ENCODE measurements at regions not wholly inside any gene's neighbourhood (a gene's known extent, or its start where the extent isn't known, plus 50 kb on each side); places are given as distances from the start of the nearest gene placed in this dataset.

GRCh38 chr16:65763640-65764305, 602.7 kb upstream of the CDH5 start:
- no peak for DNase-seq (ENCODE audit: low read depth in 2 of 2)
- no peak overlapping the region for H3K4me3 ChIP-seq (replicated peaks in 1 of 2; ENCODE audit: low read depth in 2 of 2, low read length in 2 of 2)
- no peak for TF ChIP-seq CTCF (IDR thresholded peaks at IDR 0.05; ENCODE audit: low read depth, low read length)

- DNase-seq (ENCODE audit: low read depth in 2 of 2) = no peak
- no peak for TF ChIP-seq CTCF (IDR thresholded peaks at IDR 0.05; ENCODE audit: low read depth, low read length)
- H3K4me3 ChIP-seq (replicated peaks in 1 of 2; ENCODE audit: low read depth in 2 of 2, low read length in 2 of 2) = no peak overlapping the region
These were observed 605.6 kb upstream of the CDH5 start for GRCh38 chr16:65760874-65761273.

- DNase-seq (ENCODE audit: low read depth in 2 of 2) = no peak
- no peak overlapping the region for H3K4me3 ChIP-seq (replicated peaks in 1 of 2; ENCODE audit: low read depth in 2 of 2, low read length in 2 of 2)
- TF ChIP-seq CTCF (IDR thresholded peaks at IDR 0.05; ENCODE audit: low read depth, low read length) = no peak
These were observed 607.9 kb upstream of the CDH5 start for GRCh38 chr16:65758620-65759019.

GRCh38 chr16:65757064-65757463, 609.4 kb upstream of the CDH5 start:
- peak in 1 of 2 donors; percentile 51 for DNase-seq (ENCODE audit: low read depth in 2 of 2)

GRCh38 chr16:65756163-65756562, 610.3 kb upstream of the CDH5 start:
- DNase-seq (ENCODE audit: low read depth in 2 of 2) = no peak
- H3K4me3 ChIP-seq (replicated peaks in 1 of 2; ENCODE audit: low read depth in 2 of 2, low read length in 2 of 2) = no peak overlapping the region
- TF ChIP-seq CTCF (IDR thresholded peaks at IDR 0.05; ENCODE audit: low read depth, low read length) = no peak

More at GRCh38 chr16:65757064-65757463, 609.4 kb upstream of the CDH5 start:
- no peak overlapping the region for H3K4me3 ChIP-seq (replicated peaks in 1 of 2; ENCODE audit: low read depth in 2 of 2, low read length in 2 of 2)
- TF ChIP-seq CTCF (IDR thresholded peaks at IDR 0.05; ENCODE audit: low read depth, low read length) = no peak

- TF ChIP-seq CTCF (IDR thresholded peaks at IDR 0.05; ENCODE audit: low read depth, low read length) = no peak
- DNase-seq (ENCODE audit: low read depth in 2 of 2) = peak in 1 of 2 donors; percentile 35
- no peak overlapping the region for H3K4me3 ChIP-seq (replicated peaks in 1 of 2; ENCODE audit: low read depth in 2 of 2, low read length in 2 of 2)
These were observed 611.4 kb upstream of the CDH5 start for GRCh38 chr16:65754820-65755691.

All from cardiac fibroblast (primary cell).